ENCODE measurements at regions not wholly inside any gene's neighbourhood (a gene's known extent, or its start where the extent isn't known, plus 50 kb on each side); places are given as distances from the start of the nearest gene placed in this dataset.
"Not testable (repeated sequence)": the region's sequence is repeated elsewhere in the genome, so short reads cannot be mapped to it uniquely, and the experiment has no call there.

DNA sequence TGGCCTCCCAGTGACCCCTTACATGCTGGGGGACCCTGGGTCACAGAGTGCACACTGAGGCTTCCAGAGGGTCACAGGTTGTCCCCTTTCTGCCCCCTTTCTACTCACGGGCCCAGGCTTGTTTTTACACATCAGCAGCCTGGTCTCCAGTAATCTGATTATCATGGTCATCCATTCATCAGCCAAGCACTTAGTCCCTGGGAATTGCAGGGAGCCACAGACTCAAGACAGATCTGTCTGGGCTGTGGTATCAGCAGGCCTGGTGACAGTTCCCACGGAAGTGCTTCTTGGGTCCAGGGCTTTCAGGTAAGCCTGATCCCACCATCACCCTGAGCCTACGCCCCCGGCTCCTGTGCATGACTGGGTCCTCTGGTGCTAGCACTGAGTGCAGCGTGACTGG lies 86.6 kb upstream of the OSBPL11 start:
- TF ChIP-seq, protein P1, sequence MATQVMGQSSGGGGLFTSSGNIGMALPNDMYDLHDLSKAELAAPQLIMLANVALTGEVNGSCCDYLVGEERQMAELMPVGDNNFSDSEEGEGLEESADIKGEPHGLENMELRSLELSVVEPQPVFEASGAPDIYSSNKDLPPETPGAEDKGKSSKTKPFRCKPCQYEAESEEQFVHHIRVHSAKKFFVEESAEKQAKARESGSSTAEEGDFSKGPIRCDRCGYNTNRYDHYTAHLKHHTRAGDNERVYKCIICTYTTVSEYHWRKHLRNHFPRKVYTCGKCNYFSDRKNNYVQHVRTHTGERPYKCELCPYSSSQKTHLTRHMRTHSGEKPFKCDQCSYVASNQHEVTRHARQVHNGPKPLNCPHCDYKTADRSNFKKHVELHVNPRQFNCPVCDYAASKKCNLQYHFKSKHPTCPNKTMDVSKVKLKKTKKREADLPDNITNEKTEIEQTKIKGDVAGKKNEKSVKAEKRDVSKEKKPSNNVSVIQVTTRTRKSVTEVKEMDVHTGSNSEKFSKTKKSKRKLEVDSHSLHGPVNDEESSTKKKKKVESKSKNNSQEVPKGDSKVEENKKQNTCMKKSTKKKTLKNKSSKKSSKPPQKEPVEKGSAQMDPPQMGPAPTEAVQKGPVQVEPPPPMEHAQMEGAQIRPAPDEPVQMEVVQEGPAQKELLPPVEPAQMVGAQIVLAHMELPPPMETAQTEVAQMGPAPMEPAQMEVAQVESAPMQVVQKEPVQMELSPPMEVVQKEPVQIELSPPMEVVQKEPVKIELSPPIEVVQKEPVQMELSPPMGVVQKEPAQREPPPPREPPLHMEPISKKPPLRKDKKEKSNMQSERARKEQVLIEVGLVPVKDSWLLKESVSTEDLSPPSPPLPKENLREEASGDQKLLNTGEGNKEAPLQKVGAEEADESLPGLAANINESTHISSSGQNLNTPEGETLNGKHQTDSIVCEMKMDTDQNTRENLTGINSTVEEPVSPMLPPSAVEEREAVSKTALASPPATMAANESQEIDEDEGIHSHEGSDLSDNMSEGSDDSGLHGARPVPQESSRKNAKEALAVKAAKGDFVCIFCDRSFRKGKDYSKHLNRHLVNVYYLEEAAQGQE (IDR thresholded peaks at IDR 0.05; ENCODE audit: insufficient replicate concordance, low read depth) = not testable (repeated sequence)
- TF ChIP-seq, protein P2, sequence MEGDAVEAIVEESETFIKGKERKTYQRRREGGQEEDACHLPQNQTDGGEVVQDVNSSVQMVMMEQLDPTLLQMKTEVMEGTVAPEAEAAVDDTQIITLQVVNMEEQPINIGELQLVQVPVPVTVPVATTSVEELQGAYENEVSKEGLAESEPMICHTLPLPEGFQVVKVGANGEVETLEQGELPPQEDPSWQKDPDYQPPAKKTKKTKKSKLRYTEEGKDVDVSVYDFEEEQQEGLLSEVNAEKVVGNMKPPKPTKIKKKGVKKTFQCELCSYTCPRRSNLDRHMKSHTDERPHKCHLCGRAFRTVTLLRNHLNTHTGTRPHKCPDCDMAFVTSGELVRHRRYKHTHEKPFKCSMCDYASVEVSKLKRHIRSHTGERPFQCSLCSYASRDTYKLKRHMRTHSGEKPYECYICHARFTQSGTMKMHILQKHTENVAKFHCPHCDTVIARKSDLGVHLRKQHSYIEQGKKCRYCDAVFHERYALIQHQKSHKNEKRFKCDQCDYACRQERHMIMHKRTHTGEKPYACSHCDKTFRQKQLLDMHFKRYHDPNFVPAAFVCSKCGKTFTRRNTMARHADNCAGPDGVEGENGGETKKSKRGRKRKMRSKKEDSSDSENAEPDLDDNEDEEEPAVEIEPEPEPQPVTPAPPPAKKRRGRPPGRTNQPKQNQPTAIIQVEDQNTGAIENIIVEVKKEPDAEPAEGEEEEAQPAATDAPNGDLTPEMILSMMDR (IDR thresholded peaks at IDR 0.05; ENCODE audit: insufficient read depth, low read length) = not testable (repeated sequence)
- not testable (repeated sequence) for TF ChIP-seq POLR2AphosphoS5 (IDR thresholded peaks at IDR 0.05; ENCODE audit: low read depth); SPI1 (IDR thresholded peaks at IDR 0.05; ENCODE audit: borderline replicate concordance, low read depth); GABPA (IDR thresholded peaks at IDR 0.05; ENCODE audit: low read depth)
